ES-I3 (cell line): ENCODE measurements at regions not wholly inside any gene's neighbourhood (a gene's known extent, or its start where the extent isn't known, plus 50 kb on each side); places are given as distances from the start of the nearest gene placed in this dataset.

ENCODE experiments used
- H3K36me3 ChIP-seq: 2 replicates; pipeline ENCODE4 v1.6.1; 2013; ENCODE audit warnings: mild to moderate bottlenecking, low read length, control low read depth, moderate library complexity; ENCODE audit not compliant: insufficient read depth
- H3K4me1 ChIP-seq: 2 replicates; pipeline ENCODE4 v1.6.1; 2013; ENCODE audit warnings: mild to moderate bottlenecking, control low read depth, low read length; ENCODE audit not compliant: insufficient read depth
- H3K9ac ChIP-seq: 2 replicates; pipeline ENCODE4 v1.6.1; 2013; ENCODE audit warnings: low read depth, mild to moderate bottlenecking, low read length, moderate library complexity
- H3K9me3 ChIP-seq: 2 replicates; pipeline ENCODE4 v1.6.1; 2013; ENCODE audit warnings: mild to moderate bottlenecking, low read length, moderate library complexity; ENCODE audit not compliant: control insufficient read depth, insufficient read depth

GRCh38 chr2:208929894-208930427 is 493.9 kb upstream of the MAP2 start:
- no peaks in the 10 kb centered on the region for H3K36me3 ChIP-seq

DNA sequence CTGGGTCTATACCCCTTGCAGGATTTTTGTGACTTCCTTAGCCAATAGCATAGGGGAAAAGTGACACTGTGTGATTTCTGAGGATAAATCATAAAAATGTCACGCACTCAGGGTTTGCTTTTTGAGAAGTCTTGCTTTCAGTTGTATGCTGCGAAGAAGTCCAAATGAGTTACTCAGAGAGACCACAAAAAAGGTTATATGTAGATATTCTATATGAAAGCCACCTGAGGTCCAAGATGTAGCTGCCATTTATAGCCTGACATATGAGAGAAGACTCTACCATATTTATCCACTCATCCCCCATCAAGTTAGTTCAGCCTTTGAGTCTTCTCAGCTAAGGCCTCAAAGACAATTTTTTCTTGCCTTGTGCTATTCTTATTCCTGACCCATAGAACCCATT is 488.3 kb upstream of the MAP2 start:
- Histone ChIP-seq H3K9me3 (no peaks in the 10 kb centered on the region), H3K4me1 (no peaks in the 10 kb centered on the region), H3K36me3 (no peaks in the 10 kb centered on the region), H3K9ac (no peak overlapping the region)

More at GRCh38 chr2:208929894-208930427, 493.9 kb upstream of the MAP2 start:
- Histone ChIP-seq H3K4me1 (no peaks in the 10 kb centered on the region), H3K9me3 (no peaks in the 10 kb centered on the region), H3K9ac (no peak overlapping the region)

GRCh38 chr2:208937521-208937920 is 486.3 kb upstream of the MAP2 start:
- H3K4me1 ChIP-seq: no peaks in the 10 kb centered on the region
- H3K9me3 ChIP-seq: no peaks in the 10 kb centered on the region
- no peaks in the 10 kb centered on the region for H3K36me3 ChIP-seq
- H3K9ac ChIP-seq: no peak overlapping the region

DNA sequence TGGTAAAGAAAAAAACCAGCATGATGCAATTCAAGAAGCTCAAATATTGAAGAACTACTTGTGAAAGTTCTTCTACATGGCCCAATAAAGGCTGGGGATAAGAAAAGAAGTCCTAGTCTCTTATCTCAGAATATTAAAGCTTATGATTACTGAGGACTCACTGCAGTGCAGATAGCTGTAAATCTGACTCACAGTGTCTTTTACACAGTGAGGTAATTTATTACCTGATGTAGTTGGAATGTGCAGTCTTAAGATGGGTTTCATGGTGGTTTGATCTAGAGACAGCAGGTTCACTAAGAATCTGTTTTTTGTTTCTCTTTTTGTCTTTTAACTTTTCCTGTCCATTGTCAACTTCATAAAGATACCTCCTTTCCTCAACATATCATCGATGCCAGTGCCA is 484.0 kb upstream of the MAP2 start:
- no peaks in the 10 kb centered on the region for H3K4me1 ChIP-seq
- H3K9ac ChIP-seq: no peak overlapping the region
- H3K9me3 ChIP-seq: no peaks in the 10 kb centered on the region
- no peaks in the 10 kb centered on the region for H3K36me3 ChIP-seq

- Histone ChIP-seq H3K9me3 (no peaks in the 10 kb centered on the region), H3K36me3 (no peaks in the 10 kb centered on the region), H3K4me1 (no peaks in the 10 kb centered on the region), H3K9ac (no peak overlapping the region)
Measured at GRCh38 chr2:208945719-208946256, 478.1 kb upstream of the MAP2 start.

- H3K4me1 ChIP-seq: no peaks in the 10 kb centered on the region
- no peak overlapping the region for H3K9ac ChIP-seq
- H3K9me3 ChIP-seq: no peaks in the 10 kb centered on the region; the same call in 1 of the 2 replicates
- no peaks in the 10 kb centered on the region for H3K36me3 ChIP-seq
Measured at GRCh38 chr2:208948073-208948472, 475.8 kb upstream of the MAP2 start.

DNA sequence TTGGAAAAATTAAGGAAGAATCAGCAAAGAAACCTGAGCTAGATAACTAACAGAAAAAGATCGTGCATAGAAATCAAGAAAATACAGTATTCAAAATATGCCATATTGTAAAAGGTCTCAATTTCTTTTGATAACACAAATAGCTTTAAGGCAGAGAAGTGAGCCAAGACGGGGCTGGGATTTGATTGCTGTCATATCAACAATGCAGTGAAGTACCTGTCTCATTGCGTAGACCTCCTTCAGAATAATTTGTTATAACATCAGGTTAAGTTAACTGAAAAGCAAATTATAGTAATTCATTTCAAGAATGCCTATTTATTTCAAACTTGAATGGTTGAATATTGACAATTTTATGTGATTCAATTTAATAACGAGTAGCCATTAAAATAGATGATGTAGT is 453.8 kb upstream of the MAP2 start:
- Histone ChIP-seq H3K4me1 (no peaks in the 10 kb centered on the region), H3K9me3 (no peaks in the 10 kb centered on the region), H3K36me3 (no peaks in the 10 kb centered on the region), H3K9ac (no peak overlapping the region)

GRCh38 chr2:208977582-208977981 is 446.3 kb upstream of the MAP2 start:
- Histone ChIP-seq H3K4me1 (no peaks in the 10 kb centered on the region), H3K36me3 (no peaks in the 10 kb centered on the region), H3K9me3 (no peaks in the 10 kb centered on the region), H3K9ac (no peak overlapping the region)

DNA sequence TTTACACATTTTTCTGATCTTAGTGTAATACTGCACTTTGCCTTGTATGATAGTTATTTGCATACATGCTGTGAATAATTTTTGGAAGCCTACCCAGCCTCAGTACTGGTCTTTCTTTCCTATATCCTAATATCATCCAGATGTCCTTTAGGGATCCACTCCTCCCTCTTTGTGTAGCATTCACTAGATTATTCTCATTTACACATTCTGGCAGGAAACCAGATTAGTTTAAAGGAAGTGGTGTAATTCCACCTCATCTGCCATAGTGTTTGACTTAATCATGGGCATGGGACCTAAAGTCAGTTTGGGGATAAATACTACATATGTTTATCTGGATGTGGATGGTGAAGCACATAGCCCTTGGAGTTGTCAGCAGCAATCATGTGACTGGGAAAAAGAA is 444.9 kb upstream of the MAP2 start:
- Histone ChIP-seq H3K36me3 (no peaks in the 10 kb centered on the region), H3K9me3 (no peaks in the 10 kb centered on the region), H3K9ac (no peak overlapping the region), H3K4me1 (no peaks in the 10 kb centered on the region)

DNA sequence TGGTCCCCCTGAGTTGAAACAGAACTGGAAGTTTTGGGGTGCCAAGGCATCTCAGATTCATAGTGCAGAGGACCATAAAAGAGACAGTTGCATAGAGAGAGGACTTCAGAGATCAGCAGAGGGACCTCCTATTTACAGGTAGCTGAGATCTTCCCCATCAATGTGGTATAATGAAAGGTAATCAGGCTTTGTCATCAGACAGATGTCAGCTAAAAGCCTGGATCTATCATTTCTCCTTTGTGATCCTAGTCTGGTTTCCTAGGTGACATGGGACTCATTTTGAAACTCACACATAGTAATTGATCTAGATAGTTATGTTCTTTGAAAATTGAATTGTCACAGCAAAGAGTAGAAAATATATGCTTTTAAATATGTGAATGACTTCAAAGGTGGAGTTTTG is 443.5 kb upstream of the MAP2 start:
- H3K4me1 ChIP-seq: no peaks in the 10 kb centered on the region
- H3K36me3 ChIP-seq: no peaks in the 10 kb centered on the region
- no peaks in the 10 kb centered on the region for H3K9me3 ChIP-seq
- H3K9ac ChIP-seq: no peak overlapping the region

- Histone ChIP-seq H3K4me1 (no peaks in the 10 kb centered on the region), H3K36me3 (no peaks in the 10 kb centered on the region), H3K9ac (no peak overlapping the region)
Measured at GRCh38 chr2:208982831-208983230, 441.0 kb upstream of the MAP2 start.

DNA sequence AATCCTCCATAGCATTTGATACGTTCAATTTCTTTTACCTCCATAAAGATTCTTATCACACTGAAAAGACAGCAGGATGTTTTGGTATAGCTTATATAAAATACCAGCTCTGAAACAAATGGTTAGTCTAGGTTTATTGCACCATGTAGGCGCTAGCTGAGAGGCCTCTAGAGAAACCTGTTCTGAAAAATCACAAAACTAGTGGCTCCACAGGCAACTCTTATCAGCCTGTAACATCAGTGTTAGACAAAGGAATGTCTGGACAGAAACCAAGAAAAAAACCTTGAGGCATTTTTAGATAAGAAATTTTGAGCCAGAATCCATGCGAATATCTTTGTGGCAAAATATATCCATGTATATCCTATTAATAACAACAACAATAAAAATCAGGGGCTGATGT is 440.4 kb upstream of the MAP2 start:
- Histone ChIP-seq H3K9ac (no peak overlapping the region), H3K36me3 (no peaks in the 10 kb centered on the region), H3K9me3 (no peaks in the 10 kb centered on the region), H3K4me1 (no peaks in the 10 kb centered on the region)

More at GRCh38 chr2:208982831-208983230, 441.0 kb upstream of the MAP2 start:
- no peaks in the 10 kb centered on the region for H3K9me3 ChIP-seq

- H3K4me1 ChIP-seq: no peaks in the 10 kb centered on the region
- no peak overlapping the region for H3K9ac ChIP-seq
- H3K36me3 ChIP-seq: no peaks in the 10 kb centered on the region
- H3K9me3 ChIP-seq: no peaks in the 10 kb centered on the region
Measured at GRCh38 chr2:208984376-208985090, 439.3 kb upstream of the MAP2 start.

- H3K36me3 ChIP-seq: no peaks in the 10 kb centered on the region
- H3K9ac ChIP-seq: no peak overlapping the region
- H3K9me3 ChIP-seq: no peaks in the 10 kb centered on the region
- H3K4me1 ChIP-seq: no peaks in the 10 kb centered on the region
Measured at GRCh38 chr2:208985644-208986043, 438.2 kb upstream of the MAP2 start.

DNA sequence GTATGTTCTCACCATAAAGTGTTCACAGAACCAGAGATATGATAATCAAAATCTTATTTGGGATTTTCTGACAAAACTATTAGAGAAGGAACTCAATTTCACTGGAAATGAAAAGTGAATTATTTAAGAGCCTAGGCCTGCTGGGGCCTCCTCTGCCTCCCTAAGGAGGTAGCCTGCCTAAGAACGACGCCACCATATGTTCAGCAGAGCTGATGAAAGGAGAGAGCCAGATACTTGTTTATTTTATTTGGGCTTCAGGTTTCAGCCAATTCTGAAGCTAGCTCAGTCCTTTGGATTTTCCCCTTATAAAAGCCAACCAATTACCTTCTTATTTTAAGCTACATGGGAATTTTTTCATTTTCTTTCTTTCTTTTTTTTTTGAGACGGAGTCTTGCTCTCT is 433.1 kb upstream of the MAP2 start:
- Histone ChIP-seq H3K36me3 (no peaks in the 10 kb centered on the region), H3K9me3 (no peaks in the 10 kb centered on the region), H3K9ac (no peak overlapping the region), H3K4me1 (no peaks in the 10 kb centered on the region)
